ENCODE measurements at regions not wholly inside any gene's neighbourhood (a gene's known extent, or its start where the extent isn't known, plus 50 kb on each side); places are given as distances from the start of the nearest gene placed in this dataset.

DNA sequence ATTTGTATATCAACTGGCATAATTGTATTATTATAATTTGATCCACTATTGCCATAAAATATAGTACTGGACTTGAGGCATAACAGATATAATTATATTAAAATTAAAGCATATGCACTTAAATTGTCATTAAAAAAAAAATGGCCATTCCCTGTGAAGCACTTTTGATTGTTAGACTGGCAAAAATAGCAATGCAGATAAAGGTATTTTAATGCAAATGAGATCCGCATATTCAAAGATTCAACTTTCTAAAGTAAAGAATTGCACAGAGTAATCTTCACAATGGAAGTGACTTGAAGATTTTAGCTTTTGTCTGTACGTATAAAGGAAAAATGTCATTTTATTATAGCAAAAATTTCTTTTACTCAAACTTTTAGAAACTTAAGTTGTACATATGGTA, 871.8 kb upstream of the PABPC4L start:
- 91 to 92% methylated on average over 2 of the region's 2 CpGs for WGBS, 2 donors

DNA sequence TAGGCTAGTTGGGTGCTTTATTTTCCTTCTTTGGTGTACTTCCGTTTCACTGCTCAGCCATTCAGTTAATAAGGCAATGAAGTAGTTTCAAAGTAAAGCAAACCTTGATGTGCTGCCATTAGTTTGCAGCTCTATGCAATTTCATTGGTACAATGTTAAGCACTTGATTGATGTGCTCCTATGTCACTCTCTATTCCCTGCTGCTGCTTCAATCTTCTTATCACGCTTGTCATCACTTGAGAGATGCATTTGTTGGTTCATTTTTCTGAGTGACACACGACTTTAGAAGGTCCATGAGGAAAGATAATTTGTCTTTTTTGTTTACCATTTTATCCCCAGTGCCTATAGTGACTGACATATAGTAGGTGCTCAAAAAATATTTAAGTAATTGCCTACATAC, 871.0 kb upstream of the PABPC4L start:
- H3K27ac ChIP-seq: no peak overlapping the region
- 35 to 48% methylated on average over 3 of the region's 3 CpGs for WGBS, 2 donors
- intact Hi-C loops (cut with DNase I): no loop called here
- H3K9me3 ChIP-seq: no peaks in the 10 kb centered on the region
- H3K4me3 ChIP-seq: no peak overlapping the region
- no peaks in the 10 kb centered on the region for H3K4me1 ChIP-seq
- DNase-seq: no peak
- no peaks in the 10 kb centered on the region for H3K27me3 ChIP-seq
- no peaks in the 10 kb centered on the region for H3K36me3 ChIP-seq
- TF ChIP-seq, protein P1, sequence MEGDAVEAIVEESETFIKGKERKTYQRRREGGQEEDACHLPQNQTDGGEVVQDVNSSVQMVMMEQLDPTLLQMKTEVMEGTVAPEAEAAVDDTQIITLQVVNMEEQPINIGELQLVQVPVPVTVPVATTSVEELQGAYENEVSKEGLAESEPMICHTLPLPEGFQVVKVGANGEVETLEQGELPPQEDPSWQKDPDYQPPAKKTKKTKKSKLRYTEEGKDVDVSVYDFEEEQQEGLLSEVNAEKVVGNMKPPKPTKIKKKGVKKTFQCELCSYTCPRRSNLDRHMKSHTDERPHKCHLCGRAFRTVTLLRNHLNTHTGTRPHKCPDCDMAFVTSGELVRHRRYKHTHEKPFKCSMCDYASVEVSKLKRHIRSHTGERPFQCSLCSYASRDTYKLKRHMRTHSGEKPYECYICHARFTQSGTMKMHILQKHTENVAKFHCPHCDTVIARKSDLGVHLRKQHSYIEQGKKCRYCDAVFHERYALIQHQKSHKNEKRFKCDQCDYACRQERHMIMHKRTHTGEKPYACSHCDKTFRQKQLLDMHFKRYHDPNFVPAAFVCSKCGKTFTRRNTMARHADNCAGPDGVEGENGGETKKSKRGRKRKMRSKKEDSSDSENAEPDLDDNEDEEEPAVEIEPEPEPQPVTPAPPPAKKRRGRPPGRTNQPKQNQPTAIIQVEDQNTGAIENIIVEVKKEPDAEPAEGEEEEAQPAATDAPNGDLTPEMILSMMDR (IDR thresholded peaks at IDR 0.05): no peak
- TF ChIP-seq POLR2A (IDR thresholded peaks at IDR 0.05): no peak
- TF ChIP-seq POLR2AphosphoS5 (IDR thresholded peaks at IDR 0.05): no peak
- TF ChIP-seq EP300 (IDR thresholded peaks at IDR 0.05): no peak

More for the DNA sequence above, 871.8 kb upstream of the PABPC4L start:
- no peak for TF ChIP-seq EP300 (IDR thresholded peaks at IDR 0.05)
- no peak for TF ChIP-seq POLR2AphosphoS5 (IDR thresholded peaks at IDR 0.05)
- H3K36me3 ChIP-seq: no peaks in the 10 kb centered on the region
- no peaks in the 10 kb centered on the region for H3K4me1 ChIP-seq
- no peak overlapping the region for H3K4me3 ChIP-seq
- no peak overlapping the region for H3K27ac ChIP-seq
- intact Hi-C loops (cut with DNase I): no loop called here
- DNase-seq: no peak
- H3K27me3 ChIP-seq: no peaks in the 10 kb centered on the region
- H3K9me3 ChIP-seq: no peaks in the 10 kb centered on the region

DNA sequence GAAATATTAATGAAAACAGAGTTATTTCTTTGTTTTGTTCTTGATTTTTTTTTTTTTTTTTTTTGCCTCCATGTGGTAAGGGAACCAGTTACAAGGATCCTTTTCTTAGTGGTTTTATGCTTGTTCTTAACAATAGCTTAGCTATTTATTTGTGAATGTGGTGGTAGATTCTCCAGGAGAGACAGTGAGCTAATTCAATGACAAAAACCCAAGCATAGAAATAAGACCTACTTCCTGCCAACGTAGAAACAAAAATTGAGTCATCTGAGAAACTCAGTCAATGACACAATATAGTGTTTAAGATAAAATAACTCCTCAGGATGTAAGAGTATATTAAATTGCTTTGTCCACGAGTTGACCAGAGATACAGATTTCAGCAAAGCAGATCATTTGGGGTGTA, 863.8 kb upstream of the PABPC4L start:
- Histone ChIP-seq H3K4me3 (no peak overlapping the region), H3K27me3 (no peaks in the 10 kb centered on the region), H3K27ac (no peak overlapping the region), H3K4me1 (no peaks in the 10 kb centered on the region), H3K9me3 (no peaks in the 10 kb centered on the region), H3K36me3 (no peaks in the 10 kb centered on the region)
- intact Hi-C loops (cut with DNase I): no loop called here
- WGBS, 2 donors: 41 to 74% methylated on average over 2 of the region's 2 CpGs
- no peak for TF ChIP-seq EP300 (IDR thresholded peaks at IDR 0.05)
- TF ChIP-seq, protein P1 (IDR thresholded peaks at IDR 0.05): no peak
- TF ChIP-seq POLR2A (IDR thresholded peaks at IDR 0.05): no peak
- TF ChIP-seq POLR2AphosphoS5 (IDR thresholded peaks at IDR 0.05): no peak
- no peak for DNase-seq

DNA sequence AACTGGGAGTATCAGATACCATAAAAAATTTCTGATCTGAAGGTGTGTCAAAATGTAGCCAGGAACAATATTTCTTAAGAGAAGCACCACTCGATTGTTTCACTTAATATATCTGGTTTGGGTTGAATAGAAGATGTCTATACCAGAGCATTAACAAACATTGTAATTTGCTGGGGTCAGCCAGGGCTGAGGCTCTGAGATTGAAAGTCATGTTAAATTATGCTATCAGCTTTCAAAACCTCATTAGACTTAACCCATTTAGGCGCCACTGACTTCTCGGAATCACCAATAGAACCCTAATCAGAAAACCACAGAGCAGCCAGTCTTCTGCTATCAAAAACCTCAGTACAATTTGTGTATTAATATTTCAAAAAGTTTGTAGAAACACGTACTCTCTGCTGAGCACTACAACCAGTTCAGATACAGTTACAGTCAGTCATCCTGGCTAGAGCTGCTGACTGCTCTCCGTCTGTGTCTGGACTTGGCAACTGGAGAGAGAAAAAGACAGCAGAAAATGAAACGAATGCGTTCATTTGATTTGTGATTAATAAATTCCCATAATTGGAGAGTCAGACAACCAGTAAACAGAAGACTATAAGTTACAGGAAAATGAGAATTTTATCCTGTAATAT, 848.6 kb upstream of the PABPC4L start:
- no peak overlapping the region for H3K4me3 ChIP-seq
- H3K4me1 ChIP-seq: no peaks in the 10 kb centered on the region
- no peaks in the 10 kb centered on the region for H3K27me3 ChIP-seq
- intact Hi-C loops (cut with DNase I): no loop called here
- H3K36me3 ChIP-seq: no peaks in the 10 kb centered on the region
- TF ChIP-seq POLR2AphosphoS5 (IDR thresholded peaks at IDR 0.05) (no peak), POLR2A (IDR thresholded peaks at IDR 0.05) (no peak), EP300 (IDR thresholded peaks at IDR 0.05) (no peak)
- no peaks in the 10 kb centered on the region for H3K9me3 ChIP-seq
- no peak for DNase-seq
- 74 to 76% methylated on average over 7 of the region's 7 CpGs for WGBS, 2 donors
- H3K27ac ChIP-seq: no peak overlapping the region

DNA sequence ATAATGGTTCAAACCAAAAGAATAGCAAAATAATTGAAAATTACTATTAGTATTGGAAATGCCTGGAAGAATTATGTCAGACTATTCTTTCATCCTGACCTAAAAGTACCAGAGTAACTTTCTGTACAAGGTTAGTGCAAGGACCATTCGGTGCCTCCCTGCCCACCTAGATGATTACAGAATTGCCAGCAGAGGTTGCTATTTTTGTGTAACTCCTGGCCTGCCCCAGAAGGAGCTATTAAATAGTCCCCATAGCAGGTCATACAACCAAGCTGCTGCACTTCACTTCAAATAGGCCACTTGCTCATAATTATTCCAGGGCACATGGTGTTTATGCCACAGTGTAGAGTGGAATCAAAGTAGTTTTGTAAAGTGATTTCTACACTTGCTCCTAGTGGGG, 831.1 kb upstream of the PABPC4L start:
- no peak for DNase-seq
- Histone ChIP-seq H3K27ac (no peak overlapping the region), H3K4me1 (no peaks in the 10 kb centered on the region), H3K36me3 (no peaks in the 10 kb centered on the region), H3K9me3 (no peaks in the 10 kb centered on the region), H3K27me3 (no peaks in the 10 kb centered on the region), H3K4me3 (no peak overlapping the region)
- TF ChIP-seq EP300 (IDR thresholded peaks at IDR 0.05) (no peak), POLR2A (IDR thresholded peaks at IDR 0.05) (no peak), POLR2AphosphoS5 (IDR thresholded peaks at IDR 0.05) (no peak)
- WGBS, 2 donors: 68 to 70% methylated on average over 1 of the region's 1 CpG
- intact Hi-C loops (cut with DNase I): no loop called here

DNA sequence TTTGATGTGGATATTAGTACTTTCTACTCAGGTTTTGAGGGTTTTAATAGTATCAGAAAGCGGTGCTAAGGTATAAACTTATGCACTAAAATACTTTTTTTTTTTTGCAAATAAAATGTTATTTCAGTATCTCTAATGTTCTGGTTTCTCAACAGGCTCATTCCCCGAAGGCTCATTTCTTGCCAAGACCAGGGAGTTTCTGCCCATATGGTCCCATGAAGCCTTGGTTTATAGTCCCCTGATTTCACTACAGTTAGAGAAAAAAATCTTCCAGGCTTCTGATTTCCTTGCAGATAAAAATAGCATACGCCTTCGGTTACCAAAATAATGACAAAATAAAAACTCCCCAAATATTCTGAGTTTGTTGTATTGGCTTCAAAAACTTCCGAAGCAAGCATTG, 814.2 kb upstream of the PABPC4L start:
- Histone ChIP-seq H3K27me3 (no peaks in the 10 kb centered on the region), H3K36me3 (no peaks in the 10 kb centered on the region), H3K4me1 (no peaks in the 10 kb centered on the region), H3K9me3 (no peaks in the 10 kb centered on the region), H3K4me3 (no peak overlapping the region), H3K27ac (no peak overlapping the region)
- intact Hi-C loops (cut with DNase I): no loop called here
- 83 to 84% methylated on average over 5 of the region's 5 CpGs for WGBS, 2 donors
- no peak for TF ChIP-seq EP300 (IDR thresholded peaks at IDR 0.05)
- TF ChIP-seq, protein P1 (IDR thresholded peaks at IDR 0.05): no peak
- TF ChIP-seq POLR2AphosphoS5 (IDR thresholded peaks at IDR 0.05): no peak
- TF ChIP-seq POLR2A (IDR thresholded peaks at IDR 0.05): no peak
- DNase-seq: no peak
